ENCODE measurements at regions not wholly inside any gene's neighbourhood (a gene's known extent, or its start where the extent isn't known, plus 50 kb on each side); places are given as distances from the start of the nearest gene placed in this dataset.

- H3K4me1 ChIP-seq = no peaks in the 10 kb centered on the region
- no peak overlapping the region for H3K27ac ChIP-seq
- H3K9me3 ChIP-seq = no peaks in the 10 kb centered on the region
- intact Hi-C loops (cut with DNase I) = no loop called here
- no peak for TF ChIP-seq CTCF (IDR thresholded peaks at IDR 0.05)
- no peaks in the 10 kb centered on the region for H3K36me3 ChIP-seq
- H3K27me3 ChIP-seq = no peaks in the 10 kb centered on the region
- no peak for DNase-seq
- ATAC-seq = no peak
- no peak overlapping the region for H3K4me3 ChIP-seq
Observed at GRCh38 chr2:181196401-181196800, 216.0 kb downstream of the UBE2E3 start.

- Histone ChIP-seq H3K9me3 (no peaks in the 10 kb centered on the region), H3K27me3 (no peaks in the 10 kb centered on the region), H3K36me3 (no peaks in the 10 kb centered on the region), H3K4me3 (no peak overlapping the region), H3K4me1 (no peaks in the 10 kb centered on the region), H3K27ac (no peak overlapping the region)
- no peak for TF ChIP-seq CTCF (IDR thresholded peaks at IDR 0.05)
- intact Hi-C loops (cut with DNase I) = no loop called here
- ATAC-seq (no peak), DNase-seq (no peak)
Observed at GRCh38 chr2:181197140-181197760, 216.8 kb downstream of the UBE2E3 start.

GRCh38 chr2:181198183-181198864 is 217.9 kb downstream of the UBE2E3 start:
- intact Hi-C loops (cut with DNase I) = no loop called here
- no peaks in the 10 kb centered on the region for H3K27me3 ChIP-seq
- no peaks in the 10 kb centered on the region for H3K36me3 ChIP-seq
- TF ChIP-seq CTCF (IDR thresholded peaks at IDR 0.05) = no peak
- no peak for ATAC-seq
- DNase-seq = no peak
- no peaks in the 10 kb centered on the region for H3K4me1 ChIP-seq
- no peak overlapping the region for H3K27ac ChIP-seq
- H3K9me3 ChIP-seq = no peaks in the 10 kb centered on the region
- H3K4me3 ChIP-seq = no peak overlapping the region

- H3K4me1 ChIP-seq = no peaks in the 10 kb centered on the region
- peaks cover 0 to 8% of the 10 kb centered on the region in 2 donors for H3K9me3 ChIP-seq
- TF ChIP-seq CTCF (IDR thresholded peaks at IDR 0.05) = no peak
- no peak overlapping the region for H3K4me3 ChIP-seq
- intact Hi-C loops (cut with DNase I) = no loop called here
- H3K27ac ChIP-seq = no peak overlapping the region
- DNase-seq = no peak
- peak; percentile 38 for ATAC-seq
- no peaks in the 10 kb centered on the region for H3K27me3 ChIP-seq
- no peaks in the 10 kb centered on the region for H3K36me3 ChIP-seq
Observed at GRCh38 chr2:181203412-181203811, 223.0 kb downstream of the UBE2E3 start.

GRCh38 chr2:181203916-181204315 is 223.5 kb downstream of the UBE2E3 start:
- Histone ChIP-seq H3K27ac (no peak overlapping the region), H3K4me1 (no peaks in the 10 kb centered on the region), H3K36me3 (no peaks in the 10 kb centered on the region), H3K27me3 (no peaks in the 10 kb centered on the region), H3K9me3 (peaks cover 0 to 12% of the 10 kb centered on the region in 2 donors), H3K4me3 (no peak overlapping the region)
- DNase-seq = no peak
- intact Hi-C loops (cut with DNase I) = no loop called here
- ATAC-seq = no peak
- TF ChIP-seq CTCF (IDR thresholded peaks at IDR 0.05) = no peak
